IPS-NIHi7 (cell line): ENCODE measurements at regions not wholly inside any gene's neighbourhood (a gene's known extent, or its start where the extent isn't known, plus 50 kb on each side); places are given as distances from the start of the nearest gene placed in this dataset.

Source experiments
- DNase-seq: peaks from one replicate; pipeline ENCODE4 v3.0.0; 2012; ENCODE audit warnings: mixed read lengths; ENCODE audit errors: extremely low spot score

- DNase-seq: no peak
These were observed 207.2 kb downstream of the ENGASE start for GRCh38 chr17:79281803-79282202.

GRCh38 chr17:79280866-79281572 lies 206.4 kb downstream of the ENGASE start:
- DNase-seq: no peak

DNA sequence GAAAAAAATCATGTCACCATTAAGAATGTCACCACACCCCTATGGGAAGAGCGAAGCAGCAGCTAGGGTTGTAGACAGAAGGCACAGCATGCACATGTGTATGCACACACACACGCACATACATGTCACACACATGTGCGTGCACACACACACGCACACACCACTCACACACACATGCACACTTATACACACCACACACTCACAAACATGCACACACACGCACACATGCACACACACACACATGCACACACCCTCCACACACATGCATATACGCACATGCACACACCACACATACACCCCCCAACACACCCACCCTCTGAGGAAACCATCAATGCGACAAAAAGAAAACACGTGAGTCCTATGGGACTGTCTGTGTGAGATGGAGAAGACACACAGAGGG lies 205.4 kb downstream of the ENGASE start:
- no peak for DNase-seq

DNA sequence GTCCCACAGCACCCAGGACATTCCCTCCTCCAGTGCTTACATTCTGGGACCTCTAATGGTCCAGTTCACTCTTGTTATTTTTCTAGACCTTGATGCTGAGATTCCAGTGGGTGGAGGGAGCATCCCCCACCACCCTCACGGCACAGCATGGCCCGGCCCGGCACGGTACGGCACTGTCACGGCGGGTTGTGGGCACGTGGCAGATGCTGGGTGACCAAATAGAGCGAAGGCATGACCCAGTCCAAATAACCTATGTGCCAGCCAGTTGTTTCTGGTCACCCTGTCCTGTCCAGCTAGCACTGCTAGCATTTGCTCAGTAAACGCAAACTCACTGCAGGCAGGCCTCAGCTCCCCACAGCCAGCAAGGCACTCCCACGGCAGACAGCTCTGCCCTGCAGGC lies 204.7 kb downstream of the ENGASE start:
- DNase-seq: no peak

DNA sequence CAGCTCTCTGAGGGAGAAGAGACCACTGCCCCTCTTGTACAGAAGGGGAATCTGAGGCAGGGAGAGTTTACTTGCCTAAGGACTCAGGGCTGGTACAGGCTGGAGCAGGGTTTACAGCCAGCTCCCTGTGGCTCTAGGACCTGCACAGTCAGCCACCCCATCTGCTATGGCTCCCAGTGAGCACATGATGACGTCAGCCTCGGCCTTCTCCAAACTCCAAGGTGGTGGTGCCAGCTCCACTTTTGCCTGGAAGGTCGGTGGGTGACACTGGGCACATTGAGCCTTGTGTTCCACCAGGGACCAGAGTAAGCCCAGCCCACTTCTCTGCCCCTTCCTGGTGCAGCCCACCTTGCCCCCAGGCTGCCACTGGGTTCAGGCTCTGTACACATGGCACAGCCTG lies 202.2 kb downstream of the ENGASE start:
- DNase-seq: no peak

- DNase-seq: no peak
These were observed 199.0 kb downstream of the ENGASE start for GRCh38 chr17:79273660-79274059.

DNA sequence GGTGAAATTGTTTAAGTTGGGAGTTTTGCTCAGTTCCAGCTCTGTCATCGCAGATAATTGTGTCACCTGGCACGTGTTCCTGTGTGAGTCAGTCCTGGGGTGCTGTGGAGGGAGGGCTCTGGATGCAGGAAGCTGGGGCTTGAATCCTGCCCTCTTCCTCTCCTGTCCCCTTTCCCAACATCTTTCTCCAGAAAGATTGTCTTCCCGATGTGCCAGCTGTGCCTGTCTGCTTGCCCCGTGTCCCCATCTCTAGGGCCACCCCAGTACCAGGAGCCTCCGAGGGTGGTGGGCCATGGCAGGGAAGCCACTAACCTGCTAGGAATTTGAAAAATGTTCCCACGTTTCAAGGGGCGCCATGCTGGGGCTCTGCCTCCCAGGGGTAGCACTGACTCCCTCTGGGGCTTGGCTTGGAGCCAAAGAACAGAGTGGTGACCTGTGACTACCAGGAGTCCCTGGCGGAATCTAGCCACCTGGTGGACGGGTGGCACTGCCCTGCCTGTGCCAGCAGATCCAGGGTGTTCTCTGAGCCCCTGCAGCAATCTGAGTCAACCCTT lies 198.1 kb downstream of the ENGASE start:
- no peak for DNase-seq

DNA sequence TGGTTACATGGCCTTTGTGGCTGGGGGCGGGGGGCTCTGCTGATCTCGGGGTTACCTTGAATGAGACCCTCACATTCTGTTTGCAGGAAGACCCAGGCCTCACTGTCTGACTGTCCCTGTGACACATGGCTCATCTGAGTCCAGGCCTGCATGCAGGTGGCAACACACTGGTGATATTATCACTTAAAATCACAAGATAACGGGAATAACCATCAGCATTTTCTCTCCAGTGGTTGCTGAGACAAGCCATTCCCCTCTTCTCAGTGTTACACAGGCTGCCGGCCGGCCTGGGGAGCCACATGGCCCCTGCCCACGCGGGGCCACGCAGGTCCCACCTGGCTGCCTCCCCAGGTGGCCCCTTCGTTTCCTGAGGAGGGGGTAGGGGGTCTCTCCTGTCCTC lies 197.6 kb downstream of the ENGASE start:
- no peak for DNase-seq

- DNase-seq: peak; percentile 39
These were observed 195.0 kb downstream of the ENGASE start for GRCh38 chr17:79269620-79270019.

GRCh38 chr17:79263191-79263590 lies 188.6 kb downstream of the ENGASE start:
- DNase-seq: no peak

GRCh38 chr17:79262624-79263023 lies 188.0 kb downstream of the ENGASE start:
- DNase-seq: no peak

DNA sequence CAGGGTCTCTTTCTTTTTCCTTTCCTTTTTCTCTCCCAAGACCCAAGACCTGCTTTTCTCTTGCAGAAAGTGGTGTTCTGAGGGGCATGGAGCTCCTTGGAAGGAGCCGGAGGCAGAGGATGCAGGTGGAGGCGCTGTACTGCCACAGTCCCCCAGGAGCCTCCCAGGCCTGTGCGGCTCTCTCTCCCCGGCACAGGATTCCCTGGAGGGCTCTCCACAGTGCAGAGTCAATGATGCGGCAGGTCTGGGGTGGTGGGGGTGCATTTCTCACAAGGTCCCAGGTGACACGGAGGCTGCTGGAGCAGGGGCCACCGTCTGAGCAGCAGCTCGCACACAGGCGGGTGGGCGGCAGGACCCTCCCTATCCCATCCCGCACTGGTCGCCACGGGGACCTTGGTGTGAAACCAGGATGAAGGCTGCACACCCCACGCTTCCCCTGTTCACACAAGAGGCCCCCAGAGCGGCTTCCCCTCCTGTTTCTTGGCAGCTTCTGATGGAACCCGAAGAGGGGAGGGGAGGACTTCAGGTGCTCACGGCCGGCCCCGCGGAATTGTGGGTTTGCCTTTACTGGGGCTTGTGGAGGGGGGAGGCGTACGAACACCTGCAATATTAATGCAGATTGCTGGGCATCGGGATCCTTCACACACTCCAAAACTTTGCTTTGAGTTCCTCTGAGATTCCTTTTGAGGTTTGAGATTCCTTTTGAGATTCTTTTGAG lies 186.9 kb downstream of the ENGASE start:
- no peak for DNase-seq

GRCh38 chr17:79258843-79259242 lies 184.2 kb downstream of the ENGASE start:
- DNase-seq: no peak

DNA sequence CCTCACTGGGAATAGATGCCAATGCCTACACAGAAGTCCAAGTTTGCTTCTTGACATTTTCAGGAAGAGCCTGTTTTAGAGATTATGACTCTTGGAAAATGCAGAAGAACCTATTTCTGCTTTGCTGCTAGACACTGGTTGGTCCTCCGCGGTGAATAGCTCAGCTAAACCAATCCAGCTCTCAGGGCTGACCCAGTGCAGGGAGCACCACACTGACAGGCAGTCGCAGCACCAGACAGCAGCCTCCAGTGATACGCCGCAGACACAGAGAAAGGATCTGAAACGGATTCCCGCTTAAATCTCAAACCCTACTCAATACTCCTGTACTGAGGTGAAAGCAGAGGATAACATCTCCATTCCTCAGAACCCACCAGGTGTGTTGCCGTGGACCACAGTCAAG lies 183.4 kb downstream of the ENGASE start:
- DNase-seq: no peak

DNA sequence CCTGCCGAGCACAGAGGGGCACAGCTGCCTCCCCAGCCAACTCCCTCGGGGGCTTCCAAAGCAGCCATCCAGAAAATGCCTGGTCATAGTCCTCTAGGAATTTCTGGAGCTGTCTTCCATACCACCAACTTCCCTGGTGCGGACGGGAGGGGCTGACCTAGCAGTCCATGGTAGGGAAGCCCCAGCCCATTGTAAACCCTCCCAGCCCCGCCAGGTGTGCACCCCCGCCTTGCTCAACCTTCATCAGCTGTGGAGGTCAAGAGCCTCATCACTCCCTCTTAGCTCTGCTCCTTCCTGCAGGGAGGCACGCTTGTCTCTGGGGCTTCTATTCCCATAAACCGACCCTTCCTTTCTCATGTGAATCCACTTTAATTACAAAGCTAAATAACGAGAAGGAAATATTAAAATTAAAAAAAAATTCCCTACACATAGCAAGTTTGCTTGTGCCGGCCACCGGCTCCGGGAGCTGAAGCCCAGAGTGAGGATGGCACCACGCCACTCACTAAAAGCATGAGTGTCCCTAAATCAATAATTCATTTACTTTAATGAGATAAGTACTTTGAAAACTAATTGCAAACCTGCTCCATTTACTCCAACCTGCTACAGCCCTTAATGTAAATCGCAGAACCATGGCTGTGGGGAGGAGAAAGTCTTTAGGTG lies 181.4 kb downstream of the ENGASE start:
- DNase-seq: no peak

GRCh38 chr17:79255456-79255855 lies 180.8 kb downstream of the ENGASE start:
- DNase-seq: no peak

GRCh38 chr17:79255046-79255445 lies 180.4 kb downstream of the ENGASE start:
- no peak for DNase-seq

DNA sequence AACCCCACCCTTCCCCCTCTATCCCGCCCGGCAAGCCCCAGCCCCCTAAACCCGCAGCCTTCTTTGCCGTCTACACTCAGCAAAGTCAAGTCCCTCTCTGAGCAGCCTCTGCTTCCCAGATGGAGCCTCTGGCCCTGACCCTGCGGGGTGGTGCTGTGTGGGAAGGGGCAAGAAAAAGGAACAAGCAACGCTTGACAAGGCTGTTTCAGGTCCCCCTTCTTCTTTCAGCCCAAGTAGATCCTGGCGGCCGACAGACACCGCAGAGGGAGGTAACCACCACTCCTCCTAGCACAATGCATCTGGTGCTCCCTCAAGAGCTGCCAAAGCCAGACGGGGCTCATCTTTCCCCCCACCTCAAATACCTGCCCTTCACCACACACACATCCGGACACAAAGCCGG lies 178.3 kb downstream of the ENGASE start:
- no peak for DNase-seq

DNA sequence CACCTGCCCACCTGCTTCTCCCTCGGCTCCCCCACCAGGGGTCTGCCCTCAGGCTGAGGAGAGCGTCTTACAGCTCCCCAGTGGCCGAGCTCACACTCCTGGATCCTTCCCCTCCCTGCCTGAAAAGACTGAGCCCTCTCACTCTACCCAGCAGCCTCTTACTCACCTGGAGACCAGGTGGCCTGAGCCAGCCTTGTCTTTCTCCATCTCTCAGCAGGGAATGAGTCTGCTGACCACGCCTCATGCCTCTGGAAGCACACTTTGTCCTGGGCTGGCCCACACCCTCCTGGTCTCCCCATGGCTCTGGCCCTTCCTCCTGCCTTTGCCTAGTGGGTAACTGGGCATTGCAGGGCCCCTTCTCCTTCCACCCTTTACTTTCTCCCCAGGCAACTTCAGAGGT lies 177.2 kb downstream of the ENGASE start:
- no peak for DNase-seq

GRCh38 chr17:79249929-79250521 lies 175.4 kb downstream of the ENGASE start:
- DNase-seq: no peak

DNA sequence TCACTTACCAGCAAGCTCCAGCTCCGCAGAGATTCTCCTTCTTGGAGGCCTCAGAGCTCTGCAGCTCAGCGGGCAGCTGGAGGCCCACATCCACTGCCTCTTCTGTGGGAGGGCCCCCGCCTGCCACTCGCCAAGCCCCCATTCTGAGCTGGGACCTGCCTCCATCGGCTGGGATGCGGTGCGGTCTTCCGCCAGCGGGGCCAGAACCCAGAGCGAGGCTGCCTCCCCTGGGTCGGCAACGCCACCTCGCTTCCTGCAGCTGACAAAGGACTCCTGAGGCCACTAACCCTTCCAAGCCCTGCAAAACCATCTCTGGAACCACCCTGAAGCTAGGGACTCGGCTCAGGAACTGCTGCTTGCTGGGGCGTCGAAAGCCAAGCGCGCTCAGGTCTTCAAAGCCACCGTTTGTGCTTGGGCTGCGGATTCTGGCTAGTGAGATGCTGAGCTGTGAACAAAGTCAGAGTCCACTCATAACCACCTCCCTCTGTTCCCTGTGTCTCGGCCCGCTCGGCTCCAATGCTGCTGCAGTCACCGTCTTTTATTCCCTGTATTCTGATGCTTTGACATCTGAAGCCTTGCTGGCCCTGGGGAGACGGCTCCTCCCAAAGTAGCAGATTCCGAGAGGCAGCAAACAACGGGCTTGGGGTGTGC lies 174.3 kb downstream of the ENGASE start:
- no peak for DNase-seq
